DMS153 (cell line): ENCODE measurements at regions not wholly inside any gene's neighbourhood (a gene's known extent, or its start where the extent isn't known, plus 50 kb on each side); places are given as distances from the start of the nearest gene placed in this dataset.
"Not testable (repeated sequence)": the region's sequence is repeated elsewhere in the genome, so short reads cannot be mapped to it uniquely, and the experiment has no call there.

Experiments used
- DNase-seq: peaks from one replicate; lab custom pipeline; 2025; lab: John Stamatoyannopoulos, UW

- no peak for DNase-seq
Measured at GRCh38 chr11:23563591-23563990, 703.3 kb upstream of the CCDC179 start.

DNA sequence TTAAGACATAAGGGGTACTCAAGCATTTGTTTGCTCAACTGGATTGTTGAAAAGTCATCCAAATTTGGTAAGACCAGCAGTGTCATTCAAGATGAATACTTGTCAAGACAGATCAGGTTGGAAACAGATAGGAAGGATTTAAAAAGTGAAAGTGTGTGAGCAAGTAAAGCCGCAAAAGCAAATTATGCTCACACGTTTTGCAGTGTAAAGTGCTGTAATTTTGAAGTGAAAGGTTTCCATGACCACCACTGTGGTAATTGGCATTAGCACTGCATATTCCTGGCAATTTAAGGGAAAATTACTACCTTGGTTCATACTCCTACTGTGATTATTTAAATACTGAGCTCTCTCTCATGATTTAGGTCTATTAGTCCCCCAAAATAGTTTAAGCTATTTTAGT, 704.1 kb upstream of the CCDC179 start:
- DNase-seq, result no peak

- DNase-seq, result no peak
Measured at GRCh38 chr11:23569134-23569533, 708.9 kb upstream of the CCDC179 start.

DNA sequence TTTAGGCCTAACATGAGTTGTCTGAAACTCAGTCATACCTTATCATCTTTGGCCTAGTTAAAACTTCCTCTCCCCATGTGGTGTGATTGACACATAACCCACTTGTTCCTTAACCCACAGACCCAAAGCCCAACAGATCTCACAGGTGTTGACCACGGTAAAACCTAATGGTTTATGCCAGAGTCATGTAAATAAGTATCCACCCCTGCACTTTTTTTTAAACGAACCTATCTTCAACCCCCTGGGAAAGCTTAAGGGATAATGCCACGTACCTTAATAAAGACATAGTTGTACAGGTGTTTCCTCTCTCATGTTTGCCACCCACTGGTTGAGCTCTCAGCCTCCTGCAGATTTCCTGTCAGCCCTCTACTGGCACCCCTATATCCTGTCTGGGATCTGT, 709.3 kb upstream of the CCDC179 start:
- DNase-seq, result no peak

GRCh38 chr11:23570828-23571227, 710.6 kb upstream of the CCDC179 start:
- no peak for DNase-seq

DNA sequence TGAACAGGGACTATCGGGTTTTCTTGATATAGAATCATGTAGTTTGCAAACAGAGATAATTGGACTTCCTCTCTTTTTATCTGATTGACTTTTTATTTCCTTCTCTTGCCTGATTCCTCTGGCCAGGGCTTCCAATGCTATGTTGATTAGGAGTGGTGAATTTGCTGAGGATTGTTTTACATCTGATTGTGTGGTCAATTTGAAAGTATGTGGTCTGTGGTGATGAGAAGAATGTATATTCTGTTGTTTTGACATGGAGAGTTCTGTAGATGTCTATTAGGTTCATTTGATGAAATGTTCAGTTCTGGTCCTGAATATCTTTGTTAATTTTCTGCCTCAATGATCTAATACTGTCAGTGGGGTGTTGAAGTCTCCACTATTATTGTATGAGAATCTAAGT, 713.2 kb upstream of the CCDC179 start:
- DNase-seq, result no peak

DNA sequence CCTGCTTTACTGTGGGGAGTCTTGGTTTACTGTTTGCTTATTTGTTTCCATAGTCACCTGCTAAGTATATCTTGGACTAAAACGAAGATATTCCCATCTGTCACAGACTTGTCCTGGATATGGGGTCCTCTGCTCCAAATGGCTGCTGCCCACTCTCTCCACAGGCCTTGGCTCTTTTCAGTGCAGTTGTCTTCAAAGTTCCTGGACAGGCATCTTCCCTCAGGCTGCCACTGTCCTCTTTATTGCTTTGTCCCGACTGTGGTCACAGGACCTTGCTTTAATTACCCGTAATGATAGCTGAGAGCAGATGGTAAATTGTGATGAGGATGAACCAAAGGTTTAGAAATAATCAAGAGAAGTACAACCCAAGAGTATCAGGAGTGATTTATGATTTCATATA, 713.9 kb upstream of the CCDC179 start:
- no peak for DNase-seq

GRCh38 chr11:23577296-23577695, 717.0 kb upstream of the CCDC179 start:
- DNase-seq, result no peak

DNA sequence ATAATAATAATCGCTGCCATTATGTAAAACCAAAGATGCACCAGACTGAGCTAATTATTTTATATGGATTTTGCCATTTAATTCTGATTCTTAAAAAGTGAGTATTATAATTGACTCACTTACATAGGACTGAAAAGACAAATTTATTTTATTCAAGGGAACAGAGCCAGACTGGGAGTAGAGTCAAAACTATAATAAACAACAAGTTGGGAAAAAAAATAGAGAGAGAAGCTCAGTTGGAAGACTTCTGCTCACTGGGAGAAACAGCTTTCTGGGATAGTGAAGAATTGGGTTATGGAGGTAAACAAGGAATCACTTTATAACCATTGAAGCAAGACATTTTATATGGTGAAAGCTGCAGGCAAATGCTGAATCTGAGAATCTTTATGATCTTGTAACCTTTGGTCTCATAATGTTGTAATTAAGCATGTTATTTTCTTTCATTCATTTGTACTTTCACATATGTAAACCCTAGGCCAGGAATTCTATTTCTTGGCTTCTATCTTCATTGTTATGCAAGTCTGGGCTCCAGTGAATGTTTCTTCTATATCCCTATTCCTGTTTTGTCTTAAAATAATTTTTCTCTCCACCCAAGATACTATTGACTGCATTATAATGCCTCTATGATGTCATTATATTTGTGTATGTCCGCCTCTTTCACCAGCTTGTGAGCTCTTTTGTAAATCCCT, 725.3 kb upstream of the CCDC179 start:
- DNase-seq, result no peak

- no peak for DNase-seq
Measured at GRCh38 chr11:23586173-23586572, 725.9 kb upstream of the CCDC179 start.

DNA sequence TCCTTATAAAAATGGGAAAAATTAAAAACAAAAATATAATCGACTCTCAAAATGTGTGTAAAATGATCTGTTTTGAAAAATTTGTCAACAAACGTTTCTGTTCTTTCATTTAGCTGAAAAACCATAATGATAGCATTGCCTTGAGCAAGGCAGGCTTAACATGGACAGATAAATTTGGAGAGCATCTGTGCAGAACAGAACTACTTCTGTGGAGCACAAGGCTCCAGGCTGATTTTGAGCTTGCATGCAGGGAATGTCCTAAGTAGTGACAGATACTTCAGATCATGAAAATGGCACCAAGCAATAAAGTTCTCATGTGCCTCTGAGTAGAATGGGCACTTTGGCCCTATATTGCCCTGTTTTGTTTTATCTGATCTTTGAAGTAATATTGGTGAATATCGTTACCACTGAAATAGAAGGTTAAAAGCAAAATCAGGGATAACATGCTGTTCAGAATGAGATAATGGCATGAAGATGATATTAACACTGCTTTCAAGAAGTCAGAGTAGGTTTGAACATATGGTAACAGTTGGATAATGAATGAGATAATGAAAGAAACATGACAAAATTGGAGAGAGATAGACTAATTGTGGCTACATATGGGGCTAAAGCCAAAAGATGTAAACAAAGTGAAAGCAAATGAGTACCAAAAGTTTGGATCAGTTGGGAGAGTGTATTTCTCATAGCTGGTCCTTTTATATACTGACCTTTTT, 730.5 kb upstream of the CCDC179 start:
- DNase-seq, result no peak

DNA sequence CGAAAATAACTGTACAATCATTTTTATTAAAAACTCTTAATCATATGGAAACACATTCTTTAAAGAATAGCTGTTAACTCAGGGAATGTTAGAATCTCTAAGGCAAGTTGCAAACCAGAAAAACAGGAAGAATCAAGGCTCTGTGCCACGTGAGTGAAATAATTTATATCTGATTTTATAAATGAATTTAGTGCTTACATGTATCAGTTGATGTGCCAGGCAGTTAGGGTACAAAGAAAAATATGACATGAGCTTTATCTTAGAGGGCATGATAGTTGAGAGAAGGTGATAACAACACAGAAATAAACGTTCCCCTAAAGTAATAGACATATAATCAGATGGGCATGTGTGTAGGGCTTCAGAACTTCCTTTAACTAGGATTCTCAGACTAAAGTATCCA, 734.5 kb upstream of the CCDC179 start:
- DNase-seq, result no peak

DNA sequence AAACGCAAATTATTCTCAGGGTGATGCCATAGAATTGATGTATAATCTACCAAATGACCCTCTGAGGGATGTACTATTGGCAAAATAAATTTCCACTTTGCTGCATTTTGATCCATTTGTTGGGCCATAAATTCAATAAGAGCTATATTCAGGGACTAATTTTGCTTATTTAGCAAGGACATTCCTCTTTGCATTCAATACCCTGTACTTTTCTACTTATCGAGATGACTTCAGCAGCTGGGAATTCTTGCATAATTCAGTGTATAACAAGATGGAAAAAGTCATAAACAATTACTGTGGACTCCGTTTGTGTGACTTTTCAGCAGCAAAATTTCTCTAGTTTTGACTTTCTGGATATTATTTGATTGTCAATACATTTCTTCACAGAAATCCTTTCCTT, 744.7 kb upstream of the CCDC179 start:
- DNase-seq, result no peak

- no peak for DNase-seq
Measured at GRCh38 chr11:23606191-23606590, 745.9 kb upstream of the CCDC179 start.

GRCh38 chr11:23611726-23612125, 751.5 kb upstream of the CCDC179 start:
- DNase-seq, result no peak

DNA sequence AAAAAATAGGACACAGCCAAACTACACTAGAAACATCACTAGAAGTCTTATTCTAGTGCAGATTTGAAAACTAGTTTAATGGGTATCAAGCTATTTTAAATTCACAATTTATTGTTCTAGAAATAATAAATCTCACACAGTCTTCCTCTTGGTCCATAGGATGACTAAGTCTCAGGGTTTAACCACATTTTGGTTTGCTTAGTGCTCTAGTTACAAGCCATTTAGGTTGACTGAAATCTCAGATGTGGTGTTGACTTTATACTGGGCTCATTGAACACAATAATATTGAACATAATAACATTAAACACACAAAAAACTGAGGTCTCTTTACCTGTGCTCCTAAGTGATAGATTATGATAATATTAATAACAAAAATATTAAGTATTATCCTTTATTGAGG, 760.3 kb upstream of the CCDC179 start:
- DNase-seq, result no peak

DNA sequence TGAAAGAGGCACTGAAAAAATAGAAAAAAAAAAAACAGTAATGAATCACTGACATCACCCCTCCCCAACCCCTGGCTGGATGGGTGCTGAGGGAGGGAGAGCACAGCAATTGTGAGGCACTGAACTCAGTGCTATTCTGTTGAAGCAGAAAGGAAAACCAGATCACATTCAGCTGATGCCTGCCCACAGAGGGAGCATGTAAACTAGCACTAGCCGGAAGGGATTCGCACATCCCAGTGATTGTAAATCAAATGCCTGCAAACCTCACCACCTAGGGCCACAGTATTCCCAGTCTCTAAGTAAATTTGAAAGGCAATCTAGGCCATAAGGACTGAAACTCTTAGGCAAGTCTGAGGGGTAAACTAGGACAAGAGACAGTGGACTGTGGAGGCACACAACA, 772.0 kb upstream of the CCDC179 start:
- no peak for DNase-seq

GRCh38 chr11:23644443-23644842, 784.2 kb upstream of the CCDC179 start:
- no peak for DNase-seq

DNA sequence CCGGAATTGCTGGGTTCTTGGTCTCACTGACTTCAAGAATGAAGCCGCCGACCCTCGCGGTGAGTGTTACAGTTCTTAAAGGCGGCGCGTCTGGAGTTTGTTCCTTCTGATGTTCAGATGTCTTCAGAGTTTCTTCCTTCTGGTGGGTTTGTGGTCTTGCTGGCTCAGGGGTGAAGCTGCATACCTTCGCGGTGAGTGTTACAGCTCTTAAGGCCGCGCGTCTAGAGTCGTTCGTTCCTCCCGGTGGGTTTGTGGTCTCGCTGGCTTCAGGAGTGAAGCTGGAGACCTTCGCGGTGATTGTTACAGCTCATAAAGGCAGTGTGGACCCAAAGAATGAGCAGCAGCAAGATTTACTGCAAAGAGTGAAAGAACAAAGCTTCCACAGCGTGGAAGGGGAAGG, 792.1 kb upstream of the CCDC179 start:
- not testable (repeated sequence) for DNase-seq

GRCh38 chr11:23653071-23653675, 792.9 kb upstream of the CCDC179 start:
- DNase-seq, result no peak

DNA sequence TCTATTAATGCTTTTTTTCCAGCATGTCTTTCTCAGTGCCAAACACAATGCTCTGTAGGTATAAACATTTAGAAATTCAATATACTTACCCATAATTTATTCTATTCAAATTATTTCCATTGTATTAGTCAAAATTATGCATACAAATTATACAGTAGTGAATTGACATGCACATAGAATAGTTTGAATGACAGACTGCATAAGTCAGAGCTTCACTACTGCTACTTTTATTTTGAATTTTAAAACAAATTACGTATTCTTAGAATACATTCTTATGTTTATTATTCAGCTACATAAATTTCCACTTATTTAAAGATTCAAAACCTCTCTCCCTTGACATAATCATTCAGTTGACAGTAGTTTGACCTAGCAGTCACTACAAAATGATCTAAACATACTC, 808.0 kb upstream of the CCDC179 start:
- no peak for DNase-seq

- no peak for DNase-seq
Measured at GRCh38 chr11:23673366-23673765, 813.1 kb upstream of the CCDC179 start.

- no peak for DNase-seq
Measured at GRCh38 chr11:23674866-23675265, 814.6 kb upstream of the CCDC179 start.

DNA sequence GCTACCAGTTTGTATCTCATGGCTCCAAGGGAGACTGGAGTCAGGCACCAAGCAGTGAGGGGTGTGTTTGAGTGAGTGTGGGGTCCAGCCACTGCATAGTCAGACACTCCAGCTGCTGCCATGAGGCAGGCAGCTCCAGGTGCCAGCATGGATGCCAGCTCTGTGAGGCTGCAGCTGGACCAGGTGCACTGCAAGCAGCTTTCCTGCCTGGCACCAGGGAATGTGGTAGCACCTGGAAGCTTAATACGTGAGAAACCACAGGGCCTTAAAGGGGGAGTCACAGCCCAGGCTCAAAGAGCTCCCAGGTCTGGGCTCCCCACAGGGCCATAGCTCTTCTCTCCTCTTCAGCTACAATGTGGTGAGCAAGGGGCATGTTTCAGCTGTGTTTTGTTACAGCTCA, 817.8 kb upstream of the LUZP2 start:
- no peak for DNase-seq
